SHP77 treated with DMSO at 0.1 percent for 48 hours (cell line): ENCODE measurements at regions not wholly inside any gene's neighbourhood (a gene's known extent, or its start where the extent isn't known, plus 50 kb on each side); places are given as distances from the start of the nearest gene placed in this dataset.

ENCODE experiments used
- DNase-seq: peaks from one replicate; lab custom pipeline; 2025; lab: John Stamatoyannopoulos, UW

GRCh38 chr6:137690034-137690433, 177.0 kb upstream of the TNFAIP3 start:
- DNase-seq = no peak

GRCh38 chr6:137690721-137691120, 176.3 kb upstream of the TNFAIP3 start:
- no peak for DNase-seq

- no peak for DNase-seq
Observed at GRCh38 chr6:137692308-137692707, 174.8 kb upstream of the TNFAIP3 start.

- DNase-seq = no peak
Observed at GRCh38 chr6:137692806-137693205, 174.3 kb upstream of the TNFAIP3 start.

DNA sequence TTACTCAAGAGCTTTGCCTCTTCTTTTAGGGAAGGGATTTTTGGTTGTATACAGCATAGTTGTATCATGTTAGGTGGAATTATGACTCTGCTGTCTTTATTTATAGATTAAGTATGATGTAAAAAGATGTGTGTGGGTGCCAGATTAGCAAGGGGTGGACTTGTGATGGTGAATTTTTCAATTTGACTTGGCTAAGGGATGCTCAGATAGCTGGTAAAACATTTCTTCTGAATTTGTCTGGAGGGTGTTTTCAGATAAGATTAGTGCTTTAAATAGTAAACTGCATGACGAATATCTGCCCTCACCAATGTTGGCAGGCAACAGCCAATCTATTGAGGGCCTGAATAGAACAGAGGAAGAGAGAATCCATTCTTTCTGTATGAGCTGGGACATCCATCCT, 173.3 kb upstream of the TNFAIP3 start:
- DNase-seq = no peak

GRCh38 chr6:137696765-137697164, 170.3 kb upstream of the TNFAIP3 start:
- no peak for DNase-seq

DNA sequence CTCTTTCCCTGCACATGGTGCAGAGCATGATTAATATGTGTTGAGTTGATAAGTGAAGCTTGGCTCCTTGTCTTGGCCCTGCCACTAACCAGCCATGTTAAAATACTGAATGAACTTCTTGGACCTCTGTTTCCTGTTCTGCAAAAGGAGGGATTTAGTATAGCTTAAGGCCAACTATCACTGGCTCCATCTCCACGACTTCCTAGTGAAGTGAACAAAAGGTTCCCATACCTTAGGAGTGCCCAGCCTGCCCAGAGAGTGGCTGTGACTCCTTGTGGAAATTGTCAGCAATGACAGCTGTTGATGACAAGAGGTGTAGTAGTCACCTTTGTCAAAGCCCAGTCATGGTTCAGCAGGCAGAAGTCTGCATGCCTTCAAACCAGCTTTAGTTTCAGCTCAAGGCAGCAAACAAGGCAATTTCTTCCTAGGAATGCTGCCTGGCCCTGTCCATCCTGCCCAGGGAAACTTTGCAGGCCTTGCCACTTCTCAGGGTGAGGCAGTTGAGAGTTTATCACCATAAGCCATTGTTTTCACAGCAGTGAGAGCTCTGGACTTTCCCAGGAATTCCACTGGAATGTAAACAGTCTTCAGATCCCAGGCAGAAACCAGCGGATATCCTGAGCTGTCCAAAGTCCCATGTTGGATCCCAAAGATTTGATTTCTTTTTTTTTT, 169.7 kb upstream of the TNFAIP3 start:
- no peak for DNase-seq

DNA sequence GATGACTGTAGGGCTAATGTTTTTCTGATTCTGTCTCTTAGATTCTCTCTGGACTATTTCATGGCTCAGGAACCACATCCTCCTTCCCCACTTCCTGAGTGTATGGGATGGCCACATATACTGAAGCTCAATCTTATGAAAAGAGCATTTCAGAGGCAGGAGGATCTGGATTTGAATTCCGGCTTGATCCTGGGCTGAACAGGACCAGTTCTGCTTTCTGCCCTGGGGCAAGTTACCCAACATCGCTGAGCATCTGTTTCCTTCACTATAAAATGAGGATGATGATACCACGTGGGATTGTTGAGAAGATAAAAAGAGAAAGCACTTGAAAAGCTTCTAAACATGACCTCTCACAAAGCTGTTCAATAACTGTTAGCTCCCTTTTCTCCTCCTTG, 168.4 kb upstream of the TNFAIP3 start:
- DNase-seq = no peak

DNA sequence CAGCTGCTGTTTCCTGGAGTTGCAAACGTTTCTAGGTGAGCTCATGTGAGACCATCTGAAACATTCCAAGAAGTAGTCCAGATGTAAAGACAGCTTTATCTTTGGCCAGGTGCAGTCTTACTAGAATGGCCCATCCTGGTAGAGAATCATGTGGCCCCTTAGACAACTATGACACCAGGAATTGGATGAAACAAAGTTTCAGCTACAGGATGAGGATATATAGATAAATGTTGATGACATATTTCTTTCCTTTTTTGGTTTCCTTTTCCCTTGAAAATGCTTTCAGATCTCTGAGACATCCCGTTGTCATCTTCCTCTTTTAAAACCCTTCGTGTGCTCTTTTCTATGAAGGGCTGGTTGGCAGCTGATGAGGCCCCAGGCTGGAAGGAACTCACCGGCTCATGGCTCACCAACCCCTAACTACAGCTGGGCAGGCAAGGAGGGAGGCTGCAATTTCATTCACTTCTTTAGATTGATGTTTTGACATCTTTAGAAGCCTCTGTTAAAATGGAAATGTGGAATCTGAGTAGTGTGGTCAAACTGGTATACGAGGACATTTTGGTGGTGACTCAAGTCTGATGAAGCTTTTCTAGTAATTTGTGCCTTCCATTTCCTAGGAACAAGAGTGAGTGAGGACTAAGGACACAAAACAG, 167.9 kb upstream of the TNFAIP3 start:
- DNase-seq = no peak

GRCh38 chr6:137700161-137700560, 166.9 kb upstream of the TNFAIP3 start:
- no peak for DNase-seq

DNA sequence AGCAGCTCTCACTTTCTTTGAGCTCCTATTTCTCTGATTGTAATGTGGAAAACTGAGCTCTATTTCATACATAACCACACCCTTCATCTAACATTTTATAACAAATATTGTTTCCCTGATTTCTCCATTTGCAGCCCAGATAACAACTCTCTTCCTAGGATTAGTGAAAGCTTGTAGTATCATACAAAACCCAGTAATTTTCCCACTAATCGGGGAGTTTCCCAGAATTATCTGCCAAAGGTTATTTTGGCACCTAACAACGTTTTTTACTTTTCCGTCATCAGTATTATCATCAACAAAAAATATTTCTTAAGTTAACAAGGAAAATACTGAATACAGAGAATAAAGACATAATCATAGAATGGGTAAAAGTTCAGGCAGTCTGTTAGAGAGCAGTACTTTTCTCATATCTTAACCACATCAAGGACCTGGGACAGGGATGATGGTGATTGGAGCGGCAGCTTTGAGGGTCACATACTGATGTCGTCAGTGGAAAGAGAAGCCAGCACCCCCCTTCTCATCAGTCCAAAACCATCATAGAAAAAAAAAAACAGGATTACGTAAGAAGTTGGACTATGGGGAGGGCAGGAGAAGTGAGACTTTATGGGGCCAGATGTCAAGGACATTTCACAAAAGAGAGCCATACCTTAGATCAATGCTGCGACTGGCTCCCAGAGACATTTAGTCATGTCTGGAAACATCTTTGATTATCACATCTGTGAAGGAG, 166.1 kb upstream of the TNFAIP3 start:
- no peak for DNase-seq

- DNase-seq = no peak
Observed at GRCh38 chr6:137701942-137702341, 165.1 kb upstream of the TNFAIP3 start.

- no peak for DNase-seq
Observed at GRCh38 chr6:137702791-137703424, 164.2 kb upstream of the TNFAIP3 start.

- no peak for DNase-seq
Observed at GRCh38 chr6:137704802-137705159, 162.3 kb upstream of the TNFAIP3 start.

GRCh38 chr6:137705160-137706082, 161.6 kb upstream of the TNFAIP3 start:
- DNase-seq = no peak

- no peak for DNase-seq
Observed at GRCh38 chr6:137706083-137706750, 160.8 kb upstream of the TNFAIP3 start.

DNA sequence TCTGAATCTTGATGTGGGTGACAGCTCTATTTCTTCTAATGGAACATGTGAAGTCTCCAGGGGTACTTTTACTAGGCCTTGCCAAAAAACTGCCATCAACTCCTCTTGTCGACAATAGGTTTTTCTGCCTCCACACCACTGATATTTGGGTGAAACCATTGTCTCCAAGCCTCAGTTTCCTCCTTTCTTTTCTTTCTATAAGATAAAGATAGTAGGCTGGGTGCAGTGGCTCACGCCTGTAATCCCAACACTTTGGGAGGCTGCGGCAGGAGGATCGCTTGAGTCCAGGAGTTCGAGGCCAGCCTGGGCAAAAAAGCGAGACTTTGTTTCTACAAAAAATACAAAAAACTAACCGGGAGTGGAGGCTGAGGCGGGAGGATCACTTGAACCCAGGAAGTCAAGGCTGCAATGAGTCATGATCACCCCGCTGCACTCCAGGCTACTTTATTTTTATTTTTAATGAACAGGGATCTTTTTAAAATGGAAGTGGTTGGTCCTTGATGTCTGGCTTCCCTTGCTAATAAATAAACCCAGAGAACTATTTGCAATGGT, 159.9 kb upstream of the TNFAIP3 start:
- no peak for DNase-seq

DNA sequence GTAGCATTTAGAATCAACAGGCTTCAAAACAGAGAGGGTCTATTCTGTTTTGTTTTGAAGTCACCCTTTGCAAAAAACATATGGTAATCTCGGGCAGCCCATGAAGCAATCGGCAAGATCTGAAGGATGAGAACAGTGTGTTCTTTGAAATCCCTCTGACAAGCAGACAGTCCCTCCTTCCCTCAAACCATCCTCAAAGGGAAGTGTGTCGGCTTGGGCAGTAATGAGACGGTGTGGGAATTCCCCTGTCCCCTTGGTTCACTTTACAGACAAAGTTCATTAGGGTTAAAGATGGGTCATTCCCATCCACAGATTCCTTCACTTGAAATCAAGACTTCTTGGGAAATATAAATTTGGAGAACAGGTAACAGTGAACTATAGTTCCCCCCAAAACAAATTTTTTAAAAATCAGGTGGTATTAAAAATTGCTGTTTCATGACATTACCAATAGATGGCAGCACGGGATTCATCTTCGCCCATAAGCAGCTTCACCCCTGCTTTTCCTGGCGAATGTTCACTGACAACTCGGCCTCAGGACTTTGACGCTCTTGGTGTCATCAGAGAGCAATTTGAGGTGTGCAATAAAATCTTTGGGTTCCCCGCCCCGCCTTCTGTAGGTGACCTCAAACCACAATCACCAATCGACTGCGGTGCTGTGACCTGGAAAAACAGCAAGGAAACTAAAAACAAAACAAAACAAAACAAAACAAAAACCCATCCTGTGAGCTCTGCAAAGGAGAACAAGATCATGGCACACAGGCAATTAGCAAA, 159.3 kb upstream of the TNFAIP3 start:
- DNase-seq = no peak

DNA sequence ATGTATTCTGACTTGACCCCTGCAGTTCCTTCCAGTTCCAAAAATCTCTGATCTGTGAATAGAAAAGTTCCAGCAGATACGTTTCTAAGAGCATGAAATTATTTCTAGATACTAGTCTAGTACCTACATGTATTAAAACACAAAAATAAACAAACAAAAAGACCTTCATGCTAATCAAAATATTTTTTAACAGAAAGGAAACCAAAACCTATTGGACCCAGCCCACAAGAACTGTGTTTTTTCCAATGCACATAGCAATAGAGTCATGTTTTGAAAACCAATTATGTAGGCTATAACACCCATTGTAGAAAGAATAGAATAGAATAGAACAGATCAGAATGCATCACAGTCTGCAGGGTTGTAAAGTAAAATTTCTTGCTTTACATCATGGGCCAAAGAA, 158.6 kb upstream of the TNFAIP3 start:
- DNase-seq = no peak
